Glomerular endothelial cell (primary cell): ENCODE measurements at regions not wholly inside any gene's neighbourhood (a gene's known extent, or its start where the extent isn't known, plus 50 kb on each side); places are given as distances from the start of the nearest gene placed in this dataset.

ENCODE experiments used
- DNase-seq: peaks from one replicate; pipeline ENCODE4 v3.0.0-alpha.2; 2011; ENCODE audit warnings: low read depth, low spot score; ENCODE audit errors: extremely low read depth

- no peak for DNase-seq
These were observed 152.6 kb upstream of the RNF32 start for GRCh38 chr7:156487811-156488533.

GRCh38 chr7:156480671-156481070, 159.9 kb upstream of the RNF32 start:
- DNase-seq: no peak

GRCh38 chr7:156479596-156479995, 161.0 kb upstream of the RNF32 start:
- no peak for DNase-seq

- DNase-seq: no peak
These were observed 162.1 kb upstream of the RNF32 start for GRCh38 chr7:156478486-156478885.

GRCh38 chr7:156475666-156476065, 164.9 kb upstream of the RNF32 start:
- DNase-seq: no peak

GRCh38 chr7:156475179-156475578, 165.4 kb upstream of the RNF32 start:
- no peak for DNase-seq

- no peak for DNase-seq
These were observed 166.3 kb upstream of the RNF32 start for GRCh38 chr7:156474241-156474743.

- DNase-seq: peak; percentile 14
These were observed 166.9 kb upstream of the RNF32 start for GRCh38 chr7:156473476-156474240.

- no peak for DNase-seq
These were observed 168.3 kb upstream of the RNF32 start for GRCh38 chr7:156472267-156472666.

GRCh38 chr7:156470399-156471320, 169.9 kb upstream of the RNF32 start:
- DNase-seq: no peak

- no peak for DNase-seq
These were observed 173.5 kb upstream of the RNF32 start for GRCh38 chr7:156466955-156467625.

- DNase-seq: no peak
These were observed 174.3 kb upstream of the RNF32 start for GRCh38 chr7:156466272-156466671.

- DNase-seq: no peak
These were observed 175.4 kb upstream of the RNF32 start for GRCh38 chr7:156465186-156465585.

- no peak for DNase-seq
These were observed 176.2 kb upstream of the RNF32 start for GRCh38 chr7:156464339-156464738.

- DNase-seq: no peak
These were observed 177.3 kb upstream of the RNF32 start for GRCh38 chr7:156463280-156463679.

- no peak for DNase-seq
These were observed 178.5 kb upstream of the RNF32 start for GRCh38 chr7:156461881-156462665.

GRCh38 chr7:156460858-156461627, 179.5 kb upstream of the RNF32 start:
- DNase-seq: no peak

- DNase-seq: no peak
These were observed 181.0 kb upstream of the RNF32 start for GRCh38 chr7:156459582-156459981.

GRCh38 chr7:156459067-156459466, 181.5 kb upstream of the RNF32 start:
- no peak for DNase-seq
